ENCODE measurements at regions not wholly inside any gene's neighbourhood (a gene's known extent, or its start where the extent isn't known, plus 50 kb on each side); places are given as distances from the start of the nearest gene placed in this dataset.
"Not testable (repeated sequence)": the region's sequence is repeated elsewhere in the genome, so short reads cannot be mapped to it uniquely, and the experiment has no call there.

DNA sequence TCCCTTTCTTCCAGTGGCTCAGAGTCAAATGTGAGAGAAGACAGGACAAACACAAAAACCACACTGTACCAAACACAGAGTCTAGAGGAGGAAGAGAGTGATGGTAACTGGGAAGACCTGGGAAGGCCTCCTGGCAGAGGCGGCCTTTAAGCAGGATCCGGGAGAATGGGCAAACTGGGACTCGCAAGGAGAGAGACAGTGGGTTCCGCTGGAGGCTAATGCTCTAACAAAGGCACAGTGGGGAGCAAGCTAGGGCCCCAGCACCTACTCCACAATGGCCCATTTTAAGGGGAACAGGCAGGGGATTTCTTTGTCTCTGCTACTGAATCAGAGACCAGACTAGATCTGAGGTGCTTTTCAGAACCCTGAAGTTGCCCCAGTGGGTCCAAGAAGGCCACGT lies 81.4 kb upstream of the HES1 start:
- TF ChIP-seq, protein P1, sequence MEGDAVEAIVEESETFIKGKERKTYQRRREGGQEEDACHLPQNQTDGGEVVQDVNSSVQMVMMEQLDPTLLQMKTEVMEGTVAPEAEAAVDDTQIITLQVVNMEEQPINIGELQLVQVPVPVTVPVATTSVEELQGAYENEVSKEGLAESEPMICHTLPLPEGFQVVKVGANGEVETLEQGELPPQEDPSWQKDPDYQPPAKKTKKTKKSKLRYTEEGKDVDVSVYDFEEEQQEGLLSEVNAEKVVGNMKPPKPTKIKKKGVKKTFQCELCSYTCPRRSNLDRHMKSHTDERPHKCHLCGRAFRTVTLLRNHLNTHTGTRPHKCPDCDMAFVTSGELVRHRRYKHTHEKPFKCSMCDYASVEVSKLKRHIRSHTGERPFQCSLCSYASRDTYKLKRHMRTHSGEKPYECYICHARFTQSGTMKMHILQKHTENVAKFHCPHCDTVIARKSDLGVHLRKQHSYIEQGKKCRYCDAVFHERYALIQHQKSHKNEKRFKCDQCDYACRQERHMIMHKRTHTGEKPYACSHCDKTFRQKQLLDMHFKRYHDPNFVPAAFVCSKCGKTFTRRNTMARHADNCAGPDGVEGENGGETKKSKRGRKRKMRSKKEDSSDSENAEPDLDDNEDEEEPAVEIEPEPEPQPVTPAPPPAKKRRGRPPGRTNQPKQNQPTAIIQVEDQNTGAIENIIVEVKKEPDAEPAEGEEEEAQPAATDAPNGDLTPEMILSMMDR (IDR thresholded peaks at IDR 0.05; ENCODE audit: borderline replicate concordance, insufficient read depth, low read depth, low read length) = no peak

DNA sequence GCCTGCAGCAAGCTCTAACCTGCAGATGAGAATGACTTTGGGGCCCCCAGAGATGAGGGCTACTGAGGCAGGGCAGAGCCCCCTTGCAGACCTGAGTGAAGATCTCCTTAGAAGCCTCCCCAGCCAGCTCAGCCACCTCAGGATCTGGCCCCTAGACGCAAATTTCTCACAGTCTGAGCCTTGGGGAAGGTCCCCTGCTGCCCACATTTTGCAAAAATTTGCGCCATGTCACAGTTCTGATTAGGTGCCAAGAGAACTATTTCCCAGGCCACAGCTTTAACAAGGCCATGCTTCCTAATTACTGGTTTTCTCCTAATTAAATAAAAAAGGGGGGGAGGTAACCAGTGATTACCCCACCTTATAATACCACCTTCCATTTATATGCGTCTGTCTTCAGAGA lies 81.0 kb upstream of the HES1 start:
- no peak overlapping the region for H3K4me3 ChIP-seq (ENCODE audit: low read depth, low read length)
- TF ChIP-seq, protein P1 (IDR thresholded peaks at IDR 0.05; ENCODE audit: borderline replicate concordance, insufficient read depth, low read depth, low read length) = no peak

More for the DNA sequence above, 81.4 kb upstream of the HES1 start:
- H3K4me3 ChIP-seq (ENCODE audit: low read depth, low read length) = no peak overlapping the region

DNA sequence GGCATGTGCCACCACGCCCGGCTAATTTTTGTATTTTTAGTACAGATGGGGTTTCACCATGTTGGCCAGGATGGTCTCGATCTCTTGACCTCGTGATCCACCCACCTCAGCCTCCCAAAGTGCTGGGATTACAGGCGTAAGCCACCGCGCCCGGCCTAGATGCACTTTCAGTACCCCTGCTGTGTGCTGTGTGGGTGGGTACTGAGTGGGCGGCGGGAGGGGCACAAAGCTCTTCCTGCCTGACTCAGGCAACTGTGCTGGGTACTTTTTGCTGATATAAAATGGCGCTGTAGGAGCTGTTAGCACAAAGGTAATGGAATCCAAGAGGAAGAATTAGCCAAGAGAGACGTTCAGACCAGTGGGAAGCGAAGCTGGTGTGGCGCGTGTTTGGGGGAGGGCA lies 79.6 kb upstream of the HES1 start:
- H3K4me3 ChIP-seq (ENCODE audit: low read depth, low read length) = not testable (repeated sequence)

DNA sequence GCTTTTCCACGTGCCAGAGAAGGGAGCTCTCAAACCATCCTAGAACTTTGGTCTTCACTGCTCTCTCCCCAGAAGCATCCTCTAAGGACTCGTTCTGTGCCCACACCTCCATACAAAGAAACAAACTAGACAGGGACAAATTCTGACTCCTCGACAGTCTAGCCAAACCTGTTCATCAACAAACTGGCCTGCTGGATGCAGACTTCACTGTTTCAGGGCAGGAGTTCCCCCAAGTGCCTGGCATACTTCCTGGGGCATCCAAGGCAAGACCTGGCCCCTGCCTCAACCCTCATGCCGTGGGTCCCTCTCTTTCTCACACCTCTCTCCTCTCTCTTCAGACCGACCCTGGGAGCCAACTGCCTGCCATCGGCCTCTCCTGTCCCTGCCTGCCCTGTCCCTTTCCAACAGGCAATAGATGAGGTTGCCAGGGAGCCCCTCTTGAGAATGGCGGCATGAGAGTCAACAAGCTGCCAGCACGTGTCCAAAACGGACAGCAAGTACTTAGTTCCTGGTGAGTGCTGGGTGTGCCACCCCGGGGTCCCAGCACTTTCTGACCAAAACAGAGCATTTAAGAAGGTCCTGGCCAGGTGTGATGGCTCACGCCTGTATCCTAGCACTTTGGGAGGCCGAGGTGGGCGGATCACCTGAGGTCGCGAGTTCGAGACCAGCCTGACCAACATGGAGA lies 79.1 kb upstream of the HES1 start:
- no peak overlapping the region for H3K4me3 ChIP-seq (ENCODE audit: low read depth, low read length)
- TF ChIP-seq, protein P1 (IDR thresholded peaks at IDR 0.05; ENCODE audit: borderline replicate concordance, insufficient read depth, low read depth, low read length) = no peak

DNA sequence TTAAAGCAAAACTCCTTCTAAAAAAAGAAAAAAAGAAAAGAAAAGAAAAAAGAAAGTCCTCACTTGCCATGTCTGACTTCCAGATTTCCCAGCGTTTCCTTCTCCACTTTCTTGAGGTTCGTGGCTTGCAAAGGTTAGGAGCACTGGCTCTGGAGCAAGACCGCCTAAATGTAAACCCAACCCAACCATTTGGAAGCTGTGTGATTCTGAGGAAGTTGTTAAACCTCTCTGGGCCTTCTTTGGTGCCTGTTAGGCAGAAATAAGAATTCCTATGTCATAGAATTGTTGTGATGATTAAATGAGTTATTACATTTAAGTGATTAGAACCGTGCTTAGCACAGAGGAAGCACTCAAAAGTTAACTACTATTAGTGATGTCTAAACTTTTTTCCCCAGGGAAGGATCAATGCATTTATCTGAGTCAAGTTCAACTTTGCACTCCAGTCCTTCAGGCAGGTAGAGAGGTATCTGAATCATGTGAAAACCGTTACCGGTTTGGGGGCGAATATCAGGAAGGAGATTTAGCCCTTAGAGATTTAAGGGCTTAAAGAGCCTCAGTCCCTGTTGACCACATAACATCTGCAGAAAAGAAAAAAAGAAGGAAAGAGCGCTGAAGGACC lies 78.3 kb upstream of the HES1 start:
- TF ChIP-seq, protein P1 (IDR thresholded peaks at IDR 0.05; ENCODE audit: borderline replicate concordance, insufficient read depth, low read depth, low read length) = no peak
- peak overlapping the region; percentile 43 for H3K4me3 ChIP-seq (ENCODE audit: low read depth, low read length)

DNA sequence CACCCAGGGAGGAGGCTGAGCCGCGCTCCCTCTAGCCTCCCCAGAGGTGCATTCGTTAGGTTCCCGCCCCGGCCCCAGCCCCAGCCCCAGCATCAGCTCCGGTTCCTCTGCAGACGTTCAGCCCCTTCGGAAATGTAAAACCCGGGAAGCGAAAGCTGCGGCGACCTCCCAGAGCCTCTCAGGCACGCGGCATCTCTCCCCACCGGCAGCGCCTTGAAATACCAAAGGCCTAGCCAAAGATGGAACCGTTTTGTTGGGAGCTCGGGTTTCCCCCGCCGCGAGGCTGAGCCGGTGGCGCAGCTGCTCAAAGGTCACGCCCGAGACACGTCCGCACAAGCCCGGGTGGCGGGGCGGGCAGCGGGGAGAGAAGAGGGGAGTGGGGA lies 77.8 kb upstream of the HES1 start:
- peak overlapping the region; percentile 43 for H3K4me3 ChIP-seq (ENCODE audit: low read depth, low read length)
- TF ChIP-seq, protein P1 (IDR thresholded peaks at IDR 0.05; ENCODE audit: borderline replicate concordance, insufficient read depth, low read depth, low read length) = no peak

DNA sequence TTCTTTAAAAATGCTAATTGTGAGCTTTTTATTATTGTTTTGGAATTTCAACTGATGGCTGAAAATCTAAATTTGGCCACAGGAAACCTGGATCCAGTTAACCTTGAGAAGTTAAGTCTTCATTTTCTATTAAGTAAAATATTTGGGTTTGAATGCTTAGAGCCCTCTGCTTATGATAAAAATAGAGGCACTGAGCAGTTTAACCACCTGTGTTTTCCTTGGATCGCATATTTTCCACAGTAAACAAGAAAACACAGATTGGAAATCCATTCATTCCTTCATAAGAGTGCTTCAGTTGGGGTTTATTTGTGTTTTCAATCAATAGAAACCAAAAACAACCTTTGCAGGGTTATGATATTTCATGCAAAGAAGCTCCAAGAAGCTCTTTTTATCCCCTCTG lies 77.2 kb upstream of the HES1 start:
- H3K4me3 ChIP-seq (ENCODE audit: low read depth, low read length) = no peak overlapping the region
- TF ChIP-seq, protein P1 (IDR thresholded peaks at IDR 0.05; ENCODE audit: borderline replicate concordance, insufficient read depth, low read depth, low read length) = no peak
